Activated naive CD8-positive, alpha-beta T cell treated with anti-CD3 and anti-CD28 coated beads for 36 hours (primary cell): ENCODE measurements at regions not wholly inside any gene's neighbourhood (a gene's known extent, or its start where the extent isn't known, plus 50 kb on each side); places are given as distances from the start of the nearest gene placed in this dataset.

Experiments
- DNase-seq: peaks from one replicate; pipeline ENCODE4 v3.0.0; 2021
- H3K27ac Mint-ChIP-seq: one replicate; pipeline ENCODE4 v1.8.0; 2022; ENCODE audit warnings: mild to moderate bottlenecking, moderate library complexity, mixed read lengths
- H3K27me3 Mint-ChIP-seq: one replicate; pipeline ENCODE4 v1.8.0; 2022; ENCODE audit warnings: mild to moderate bottlenecking, mixed read lengths
- H3K36me3 Mint-ChIP-seq: one replicate; pipeline ENCODE4 v1.8.0; 2021; ENCODE audit warnings: mild to moderate bottlenecking, mixed read lengths
- H3K4me1 Mint-ChIP-seq: one replicate; pipeline ENCODE4 v1.8.0; 2021; ENCODE audit warnings: mixed read lengths
- H3K4me3 Mint-ChIP-seq: one replicate; pipeline ENCODE4 v1.8.0; 2022; ENCODE audit warnings: mild to moderate bottlenecking, moderate library complexity, mixed read lengths
- H3K9me3 Mint-ChIP-seq: one replicate; pipeline ENCODE4 v1.8.0; 2022; ENCODE audit warnings: mixed read lengths

- no peak for DNase-seq
- Mint-ChIP-seq H3K9me3 (no peaks in the 10 kb centered on the region), H3K4me1 (no peaks in the 10 kb centered on the region), H3K27ac (no peak overlapping the region), H3K27me3 (no peaks in the 10 kb centered on the region), H3K4me3 (no peak overlapping the region), H3K36me3 (no peaks in the 10 kb centered on the region)
These were observed 148.1 kb downstream of the HERPUD2 start for GRCh38 chr7:35546691-35547429.

GRCh38 chr7:35545831-35546230 is 149.1 kb downstream of the HERPUD2 start:
- Mint-ChIP-seq H3K27me3 (no peaks in the 10 kb centered on the region), H3K27ac (no peak overlapping the region), H3K36me3 (no peaks in the 10 kb centered on the region), H3K4me1 (no peaks in the 10 kb centered on the region), H3K4me3 (no peak overlapping the region), H3K9me3 (no peaks in the 10 kb centered on the region)
- DNase-seq, result no peak

- H3K27me3 Mint-ChIP-seq, result peaks cover 2% of the 10 kb centered on the region
- H3K9me3 Mint-ChIP-seq, result no peaks in the 10 kb centered on the region
- DNase-seq, result no peak
- no peaks in the 10 kb centered on the region for H3K4me1 Mint-ChIP-seq
- no peak overlapping the region for H3K27ac Mint-ChIP-seq
- H3K4me3 Mint-ChIP-seq, result no peak overlapping the region
- no peaks in the 10 kb centered on the region for H3K36me3 Mint-ChIP-seq
These were observed 150.8 kb downstream of the HERPUD2 start for GRCh38 chr7:35544028-35544742.

- H3K9me3 Mint-ChIP-seq, result no peaks in the 10 kb centered on the region
- H3K27ac Mint-ChIP-seq, result no peak overlapping the region
- H3K4me1 Mint-ChIP-seq, result peaks cover 6% of the 10 kb centered on the region
- H3K36me3 Mint-ChIP-seq, result no peaks in the 10 kb centered on the region
- DNase-seq, result peak; percentile 81
- peaks cover 13% of the 10 kb centered on the region for H3K27me3 Mint-ChIP-seq
- H3K4me3 Mint-ChIP-seq, result peak overlapping the region; percentile 75
These were observed 157.6 kb downstream of the HERPUD2 start for GRCh38 chr7:35537067-35538023.

- Mint-ChIP-seq H3K27me3 (peaks cover 13% of the 10 kb centered on the region), H3K27ac (no peak overlapping the region), H3K4me3 (no peak overlapping the region), H3K36me3 (no peaks in the 10 kb centered on the region), H3K4me1 (peaks cover 6% of the 10 kb centered on the region), H3K9me3 (no peaks in the 10 kb centered on the region)
- DNase-seq, result no peak
These were observed 158.5 kb downstream of the HERPUD2 start for GRCh38 chr7:35536396-35536826.

GRCh38 chr7:35533902-35534301 is 161.0 kb downstream of the HERPUD2 start:
- Mint-ChIP-seq H3K9me3 (no peaks in the 10 kb centered on the region), H3K4me3 (no peak overlapping the region), H3K4me1 (peaks cover 6% of the 10 kb centered on the region), H3K27me3 (peaks cover 9% of the 10 kb centered on the region), H3K36me3 (no peaks in the 10 kb centered on the region), H3K27ac (no peak overlapping the region)
- no peak for DNase-seq

- DNase-seq, result no peak
- H3K27ac Mint-ChIP-seq, result no peak overlapping the region
- H3K9me3 Mint-ChIP-seq, result no peaks in the 10 kb centered on the region
- no peaks in the 10 kb centered on the region for H3K36me3 Mint-ChIP-seq
- no peaks in the 10 kb centered on the region for H3K27me3 Mint-ChIP-seq
- H3K4me3 Mint-ChIP-seq, result no peak overlapping the region
- H3K4me1 Mint-ChIP-seq, result no peaks in the 10 kb centered on the region
These were observed 164.5 kb downstream of the HERPUD2 start for GRCh38 chr7:35530124-35531109.

GRCh38 chr7:35529713-35530112 is 165.2 kb downstream of the HERPUD2 start:
- no peak overlapping the region for H3K4me3 Mint-ChIP-seq
- no peaks in the 10 kb centered on the region for H3K27me3 Mint-ChIP-seq
- no peaks in the 10 kb centered on the region for H3K4me1 Mint-ChIP-seq
- H3K9me3 Mint-ChIP-seq, result no peaks in the 10 kb centered on the region
- H3K36me3 Mint-ChIP-seq, result no peaks in the 10 kb centered on the region
- DNase-seq, result no peak
- no peak overlapping the region for H3K27ac Mint-ChIP-seq

GRCh38 chr7:35528381-35528977 is 166.5 kb downstream of the HERPUD2 start:
- peaks cover 3% of the 10 kb centered on the region for H3K27me3 Mint-ChIP-seq
- H3K4me3 Mint-ChIP-seq, result no peak overlapping the region

GRCh38 chr7:35526645-35527044 is 168.3 kb downstream of the HERPUD2 start:
- no peaks in the 10 kb centered on the region for H3K9me3 Mint-ChIP-seq
- no peaks in the 10 kb centered on the region for H3K4me1 Mint-ChIP-seq
- peaks cover 3% of the 10 kb centered on the region for H3K27me3 Mint-ChIP-seq
- no peak overlapping the region for H3K4me3 Mint-ChIP-seq
- DNase-seq, result no peak
- no peaks in the 10 kb centered on the region for H3K36me3 Mint-ChIP-seq
- no peak overlapping the region for H3K27ac Mint-ChIP-seq

More at GRCh38 chr7:35528381-35528977, 166.5 kb downstream of the HERPUD2 start:
- Mint-ChIP-seq H3K27ac (no peak overlapping the region), H3K9me3 (no peaks in the 10 kb centered on the region), H3K36me3 (no peaks in the 10 kb centered on the region), H3K4me1 (no peaks in the 10 kb centered on the region)
- no peak for DNase-seq

GRCh38 chr7:35524112-35524804 is 170.7 kb downstream of the HERPUD2 start:
- H3K9me3 Mint-ChIP-seq, result no peaks in the 10 kb centered on the region
- peaks cover 4% of the 10 kb centered on the region for H3K4me1 Mint-ChIP-seq
- DNase-seq, result no peak
- H3K4me3 Mint-ChIP-seq, result no peak overlapping the region
- H3K36me3 Mint-ChIP-seq, result no peaks in the 10 kb centered on the region
- H3K27ac Mint-ChIP-seq, result no peak overlapping the region
- H3K27me3 Mint-ChIP-seq, result peaks cover 7% of the 10 kb centered on the region

- no peaks in the 10 kb centered on the region for H3K36me3 Mint-ChIP-seq
- DNase-seq, result no peak
- H3K27ac Mint-ChIP-seq, result no peak overlapping the region
- peaks cover 4% of the 10 kb centered on the region for H3K4me1 Mint-ChIP-seq
- H3K27me3 Mint-ChIP-seq, result peaks cover 9% of the 10 kb centered on the region
- no peak overlapping the region for H3K4me3 Mint-ChIP-seq
- no peaks in the 10 kb centered on the region for H3K9me3 Mint-ChIP-seq
These were observed 171.6 kb downstream of the HERPUD2 start for GRCh38 chr7:35523292-35523691.

GRCh38 chr7:35522697-35523096 is 172.2 kb downstream of the HERPUD2 start:
- Mint-ChIP-seq H3K4me1 (peaks cover 4% of the 10 kb centered on the region), H3K4me3 (no peak overlapping the region), H3K36me3 (no peaks in the 10 kb centered on the region), H3K27me3 (peaks cover 10% of the 10 kb centered on the region), H3K27ac (no peak overlapping the region), H3K9me3 (no peaks in the 10 kb centered on the region)
- no peak for DNase-seq
